ENCODE measurements at regions not wholly inside any gene's neighbourhood (a gene's known extent, or its start where the extent isn't known, plus 50 kb on each side); places are given as distances from the start of the nearest gene placed in this dataset.

- Histone ChIP-seq H3K79me2 (ENCODE audit: control insufficient read depth, insufficient read depth, low read length) (no peaks in the 10 kb centered on the region), H3K4me1 (replicated peaks in 1 of 2; ENCODE audit: control insufficient read depth in 2 of 2, insufficient read depth in 2 of 2, low read length in 2 of 2) (no peaks in the 10 kb centered on the region; a peak in 1 of 5 replicates), H2AFZ (ENCODE audit: low read depth, low read length) (no peak overlapping the region), H3K9me1 (ENCODE audit: control insufficient read depth, insufficient read depth, low read length) (no peaks in the 10 kb centered on the region), H3K9ac (ENCODE audit: insufficient read depth in 1 of 2, low read depth in 2 of 2, low read length in 2 of 2) (no peak overlapping the region), H3K9me3 (replicated peaks; ENCODE audit: control insufficient read depth, insufficient read depth, low read depth, low read length) (no peaks in the 10 kb centered on the region), H3K4me3 (no peak overlapping the region), H3K4me2 (ENCODE audit: insufficient read depth, low read length) (no peak overlapping the region), H3K36me3 (ENCODE audit: control insufficient read depth, insufficient read depth, low read length) (no peaks in the 10 kb centered on the region), H4K20me1 (replicated peaks; ENCODE audit: control insufficient read depth, insufficient read depth, low read length) (no peaks in the 10 kb centered on the region), H3K27ac (ENCODE audit: extremely low read depth, low read depth, low read length) (no peak overlapping the region), H3K27me3 (ENCODE audit: control insufficient read depth in 2 of 2, insufficient read depth in 2 of 2, low read length in 2 of 2) (peaks cover 2 to 9% of the 10 kb centered on the region in 2 experiments; a peak in 3 of 5 replicates)
- 4% methylated on average over 12 of the region's 12 CpGs for WGBS (ENCODE audit: insufficient coverage, low coverage, missing lambda C conversion rate)
- FAIRE-seq (no peak), DNase-seq (ENCODE audit: extremely low read depth in 1 of 4, low spot score in 3 of 4) (no peak), ATAC-seq (no peak)
- in situ Hi-C loops (cut with MboI): no loop called here
- ChIA-PET POLR2A (interaction anchor here (0.7 kb wide), 2 partner anchors 51 to 115 kb away, joined by 3 read pairs; no protein-coding TSS in a partner anchor), CTCF (ENCODE audit: low intra/inter-chr PET ratio) (no interaction called here)
- intact Hi-C loops (cut with micrococcal nuclease): no loop called here
- BruUV-seq (replicated peaks): no TSS peak
- TF ChIP-seq ZNF212 (CRISPR knock-in tag; IDR thresholded peaks at IDR 0.05) (no peak), TEAD2 (tag; IDR thresholded peaks at IDR 0.05) (no peak), ZBTB9 (CRISPR knock-in tag; IDR thresholded peaks at IDR 0.05) (no peak), CTBP1 (IDR thresholded peaks at IDR 0.05; ENCODE audit: borderline replicate concordance) (no peak), TEAD1 (CRISPR knock-in tag; IDR thresholded peaks at IDR 0.05) (no peak), ZNF184 (CRISPR knock-in tag; IDR thresholded peaks at IDR 0.05) (no peak), NCOA4 (IDR thresholded peaks at IDR 0.05; ENCODE audit: partially characterized antibody) (no peak), MAZ (CRISPR knock-in tag; conservative IDR thresholded peaks at IDR 0.05 in 1 of 2, IDR thresholded peaks at IDR 0.05 in 1 of 2) (no peak), FOXA1 (IDR thresholded peaks at IDR 0.05; ENCODE audit: borderline replicate concordance) (no peak), ZNF589 (CRISPR knock-in tag; IDR thresholded peaks at IDR 0.05; ENCODE audit: low read depth) (no peak), ZNF347 (CRISPR knock-in tag; IDR thresholded peaks at IDR 0.05; ENCODE audit: low read depth) (no peak), SAFB2 (IDR thresholded peaks at IDR 0.05; ENCODE audit: borderline replicate concordance, low read depth, low read length, severe bottlenecking) (no peak), MTA3 (IDR thresholded peaks at IDR 0.05; ENCODE audit: borderline replicate concordance) (no peak), DMBX1 (CRISPR knock-in tag; IDR thresholded peaks at IDR 0.05; ENCODE audit: borderline replicate concordance) (no peak)
- TF ChIP-seq, protein P1, sequence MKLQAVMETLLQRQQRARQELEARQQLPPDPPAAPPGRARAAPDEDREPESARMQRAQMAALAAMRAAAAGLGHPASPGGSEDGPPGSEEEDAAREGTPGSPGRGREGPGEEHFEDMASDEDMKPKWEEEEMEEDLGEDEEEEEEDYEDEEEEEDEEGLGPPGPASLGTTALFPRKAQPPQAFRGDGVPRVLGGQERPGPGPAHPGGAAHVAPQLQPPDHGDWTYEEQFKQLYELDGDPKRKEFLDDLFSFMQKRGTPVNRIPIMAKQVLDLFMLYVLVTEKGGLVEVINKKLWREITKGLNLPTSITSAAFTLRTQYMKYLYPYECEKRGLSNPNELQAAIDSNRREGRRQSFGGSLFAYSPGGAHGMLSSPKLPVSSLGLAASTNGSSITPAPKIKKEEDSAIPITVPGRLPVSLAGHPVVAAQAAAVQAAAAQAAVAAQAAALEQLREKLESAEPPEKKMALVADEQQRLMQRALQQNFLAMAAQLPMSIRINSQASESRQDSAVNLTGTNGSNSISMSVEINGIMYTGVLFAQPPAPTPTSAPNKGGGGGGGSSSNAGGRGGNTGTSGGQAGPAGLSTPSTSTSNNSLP (IDR thresholded peaks at IDR 0.05; ENCODE audit: borderline replicate concordance, low read depth, low read length): no peak
These were observed 183.1 kb upstream of the RALGAPA2 start for GRCh38 chr20:20895537-20895936.

Measured in K562 (cell line).